ENCODE measurements at regions not wholly inside any gene's neighbourhood (a gene's known extent, or its start where the extent isn't known, plus 50 kb on each side); places are given as distances from the start of the nearest gene placed in this dataset.

- Histone ChIP-seq H3K23me2 (ENCODE audit: insufficient read length, low read depth, low read length, poor library complexity, severe bottlenecking) (no peaks in the 10 kb centered on the region), H4K20me1 (ENCODE audit: control insufficient read depth, insufficient read depth, insufficient read length) (no peaks in the 10 kb centered on the region), H3K9me3 (ENCODE audit: control insufficient read depth, low read depth, low read length) (no peaks in the 10 kb centered on the region), H3K4me1 (ENCODE audit: insufficient read depth, low read length) (no peaks in the 10 kb centered on the region), H3K27me3 (ENCODE audit: insufficient read depth, low read length) (no peaks in the 10 kb centered on the region), H2BK120ac (ENCODE audit: low read depth, low read length, poor library complexity, severe bottlenecking) (no peak overlapping the region), H3K56ac (ENCODE audit: insufficient read length, low read depth, low read length) (no peak overlapping the region), H3K79me2 (ENCODE audit: insufficient read depth, low read length) (no peaks in the 10 kb centered on the region), H2AK5ac (ENCODE audit: insufficient read length, low read length) (no peak overlapping the region), H4K91ac (ENCODE audit: insufficient read length, low read depth, low read length) (no peak overlapping the region), H3K18ac (ENCODE audit: insufficient read length, low read depth, low read length) (no peak overlapping the region), H3K9ac (ENCODE audit: extremely low read depth, insufficient read length, low read length) (no peak overlapping the region), H3K14ac (ENCODE audit: insufficient read depth, low read length) (no peak overlapping the region), H3K4me2 (ENCODE audit: insufficient read depth, insufficient read length, low read length) (no peak overlapping the region), H3K27ac (ENCODE audit: insufficient read length, low read depth, low read length) (no peak overlapping the region), H3K79me1 (ENCODE audit: insufficient read depth, low read depth, low read length, poor library complexity, severe bottlenecking) (no peaks in the 10 kb centered on the region), H2AFZ (ENCODE audit: low read length) (no peak overlapping the region), H3K23ac (ENCODE audit: insufficient read length, low read depth, low read length) (no peak overlapping the region), H3K4ac (ENCODE audit: low read depth, low read length) (no peak overlapping the region), H4K8ac (replicated peaks; ENCODE audit: insufficient read length, low read depth, low read length) (no peak overlapping the region), H2BK15ac (ENCODE audit: low read depth, low read length) (no peak overlapping the region), H3T11ph (ENCODE audit: low read length) (no peak overlapping the region), H2BK5ac (ENCODE audit: insufficient read length, low read length) (no peak overlapping the region), H4K5ac (ENCODE audit: insufficient read length, low read depth, low read length) (no peak overlapping the region), H2BK12ac (ENCODE audit: insufficient read length, low read depth, low read length) (no peak overlapping the region), H2BK20ac (ENCODE audit: low read depth, low read length, poor library complexity, severe bottlenecking) (no peak overlapping the region)
- Mint-ChIP-seq H3K27ac (no peak overlapping the region), H3K4me1 (peaks cover 0 to 2% of the 10 kb centered on the region in 2 experiments; a peak in 1 of 4 replicates), H3K9me3 (peaks cover 0 to 5% of the 10 kb centered on the region in 2 experiments; a peak in 3 of 5 replicates), H3K27me3 (ENCODE audit: low read depth) (no peaks in the 10 kb centered on the region), H3K36me3 (ENCODE audit: insufficient read depth in 1 of 3, low read depth in 3 of 3) (peaks cover 0 to 2% (median 0%) of the 10 kb centered on the region in 3 experiments; a peak in 1 of 7 replicates), H3K4me3 (no peak overlapping the region)
- TF ChIP-seq CTCF (conservative IDR thresholded peaks at IDR 0.05), result no peak
- DNase-seq, result no peak
- no CpG with 5 or more reads among the region's 3 CpGs for WGBS (ENCODE audit: extremely low coverage, insufficient read length, low lambda C conversion rate)
Measured at GRCh38 chr3:16114930-16115329, 59.5 kb upstream of the GALNT15 start.
